ACC112 (cell line): ENCODE measurements at regions not wholly inside any gene's neighbourhood (a gene's known extent, or its start where the extent isn't known, plus 50 kb on each side); places are given as distances from the start of the nearest gene placed in this dataset.

ENCODE experiments used
- H2AFZ ChIP-seq: fragments of 200-600 bp; sonication (generic); one replicate; pipeline ENCODE4 v1.6.0; 2017; ENCODE audit warnings: antibody characterized with exemption, low read length; ENCODE audit not compliant: unreplicated experiment
- H3K27ac ChIP-seq: fragments of 200-600 bp; sonication (generic); 2 replicates; pipeline ENCODE4 v1.5.1; 2014; ENCODE audit warnings: low read depth, mild to moderate bottlenecking, antibody characterized with exemption, low read length, moderate library complexity
- H3K27me3 ChIP-seq: fragments of 200-600 bp; sonication (generic); 2 replicates; pipeline ENCODE4 v1.6.1; 2014; ENCODE audit warnings: mild to moderate bottlenecking, antibody characterized with exemption, low read length, moderate library complexity, mixed read lengths; ENCODE audit not compliant: insufficient read depth
- H3K36me3 ChIP-seq: fragments of 200-600 bp; sonication (generic); 2 replicates; pipeline ENCODE4 v1.6.1; 2016; ENCODE audit warnings: mild to moderate bottlenecking, antibody characterized with exemption, low read length, moderate library complexity, mixed read lengths; ENCODE audit not compliant: insufficient read depth
- H3K4me1 ChIP-seq: fragments of 200-600 bp; sonication (generic); one replicate; pipeline ENCODE4 v1.6.1; 2016; ENCODE audit warnings: low read length, mixed read lengths; ENCODE audit not compliant: insufficient read depth, unreplicated experiment, control insufficient read depth
- H3K4me3 ChIP-seq: fragments of 200-600 bp; sonication (generic); 2 replicates; pipeline ENCODE4 v1.5.1; 2014; ENCODE audit warnings: mild to moderate bottlenecking, low read depth, low read length
- H3K79me2 ChIP-seq: fragments of 200-600 bp; sonication (generic); one replicate; pipeline ENCODE4 v1.6.0; 2016; ENCODE audit warnings: low read length; ENCODE audit not compliant: control insufficient read depth, unreplicated experiment, insufficient read depth

DNA sequence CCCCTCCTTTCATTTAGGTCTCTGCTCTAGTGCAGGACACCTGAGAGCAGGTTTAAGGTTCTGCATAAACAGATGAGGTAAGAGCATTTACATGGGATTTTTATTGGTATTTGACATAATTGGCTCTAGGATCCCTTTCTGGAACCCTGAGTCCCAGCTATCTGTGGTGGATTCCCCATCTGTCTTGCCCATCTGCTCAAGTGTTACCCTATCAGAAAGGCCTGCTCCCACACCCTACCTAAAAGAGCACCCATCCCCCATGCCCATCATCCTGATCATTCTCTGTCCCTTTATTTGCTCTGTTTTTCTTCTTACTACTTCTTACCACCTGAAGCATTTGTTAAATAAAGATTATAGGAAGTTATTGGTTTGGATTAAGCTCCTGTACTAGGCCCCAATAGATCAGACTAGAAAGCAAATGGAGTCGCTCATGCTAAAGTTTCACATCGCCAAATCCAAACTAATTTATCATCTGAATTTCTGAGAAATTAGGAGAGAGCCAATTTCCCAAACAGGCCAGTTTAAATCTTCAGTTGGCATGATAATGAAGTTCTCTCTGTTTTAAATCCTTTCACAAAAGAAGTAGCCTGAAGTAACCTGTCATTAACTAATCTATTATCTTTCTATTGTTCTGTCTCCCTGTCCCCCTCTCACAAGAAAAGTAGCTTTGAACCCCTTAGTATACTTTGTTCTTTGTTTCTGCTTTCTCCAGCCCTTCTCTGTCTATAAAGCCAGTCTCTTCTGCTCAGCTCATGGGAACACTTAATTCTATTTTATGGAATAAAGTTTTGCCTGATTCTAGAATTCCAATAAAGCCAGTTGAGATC is 178.6 kb downstream of the ZNF674 start:
- no peaks in the 10 kb centered on the region for H3K4me1 ChIP-seq
- no peak overlapping the region for H2AFZ ChIP-seq
- H3K79me2 ChIP-seq, result no peaks in the 10 kb centered on the region
- H3K4me3 ChIP-seq, result no peak overlapping the region
- no peaks in the 10 kb centered on the region for H3K36me3 ChIP-seq
- no peaks in the 10 kb centered on the region for H3K27me3 ChIP-seq
- H3K27ac ChIP-seq, result no peak overlapping the region

GRCh38 chrX:46354481-46354880 is 190.7 kb downstream of the ZNF674 start:
- H3K79me2 ChIP-seq, result no peaks in the 10 kb centered on the region
- no peaks in the 10 kb centered on the region for H3K4me1 ChIP-seq
- H3K4me3 ChIP-seq, result no peak overlapping the region
- no peaks in the 10 kb centered on the region for H3K27me3 ChIP-seq
- H3K36me3 ChIP-seq, result no peaks in the 10 kb centered on the region
- H2AFZ ChIP-seq, result no peak overlapping the region
- no peak overlapping the region for H3K27ac ChIP-seq

GRCh38 chrX:46341767-46342322 is 203.4 kb downstream of the ZNF674 start:
- Histone ChIP-seq H3K27ac (no peak overlapping the region), H3K27me3 (no peaks in the 10 kb centered on the region), H3K4me1 (no peaks in the 10 kb centered on the region), H3K4me3 (no peak overlapping the region), H2AFZ (no peak overlapping the region), H3K79me2 (no peaks in the 10 kb centered on the region), H3K36me3 (no peaks in the 10 kb centered on the region)

GRCh38 chrX:46340696-46341095 is 204.5 kb downstream of the ZNF674 start:
- no peak overlapping the region for H2AFZ ChIP-seq
- no peak overlapping the region for H3K4me3 ChIP-seq
- H3K4me1 ChIP-seq, result no peaks in the 10 kb centered on the region
- no peaks in the 10 kb centered on the region for H3K79me2 ChIP-seq
- H3K27ac ChIP-seq, result no peak overlapping the region
- no peaks in the 10 kb centered on the region for H3K36me3 ChIP-seq
- no peaks in the 10 kb centered on the region for H3K27me3 ChIP-seq

DNA sequence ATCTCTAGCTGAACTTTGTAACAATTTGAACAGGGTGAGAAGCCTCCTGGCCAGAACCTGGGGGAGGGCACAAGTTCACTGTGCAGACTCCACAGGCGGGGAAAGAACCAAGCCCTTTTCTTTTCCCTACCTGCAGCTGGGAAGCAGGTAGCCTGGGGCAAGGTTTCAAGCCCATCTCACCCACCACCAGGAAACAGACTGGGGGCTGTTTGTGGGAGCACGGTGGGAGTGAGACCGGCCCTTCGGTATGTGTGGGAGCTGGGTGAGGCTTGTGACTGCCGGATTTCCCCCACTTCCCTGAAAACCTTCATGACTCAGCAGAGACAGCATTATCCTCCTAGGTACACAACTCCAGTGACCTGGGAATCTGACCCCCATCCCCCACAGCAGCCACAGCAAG is 211.7 kb downstream of the ZNF674 start:
- Histone ChIP-seq H3K79me2 (no peaks in the 10 kb centered on the region), H3K27me3 (no peaks in the 10 kb centered on the region), H3K27ac (no peak overlapping the region), H3K36me3 (no peaks in the 10 kb centered on the region), H3K4me1 (no peaks in the 10 kb centered on the region), H3K4me3 (no peak overlapping the region), H2AFZ (no peak overlapping the region)

- Histone ChIP-seq H3K27ac (no peak overlapping the region), H3K4me1 (peaks cover 22% of the 10 kb centered on the region), H3K4me3 (no peak overlapping the region), H2AFZ (no peak overlapping the region), H3K36me3 (no peaks in the 10 kb centered on the region), H3K27me3 (no peaks in the 10 kb centered on the region), H3K79me2 (no peaks in the 10 kb centered on the region)
Observed at GRCh38 chrX:46330981-46331380, 214.2 kb downstream of the ZNF674 start.

DNA sequence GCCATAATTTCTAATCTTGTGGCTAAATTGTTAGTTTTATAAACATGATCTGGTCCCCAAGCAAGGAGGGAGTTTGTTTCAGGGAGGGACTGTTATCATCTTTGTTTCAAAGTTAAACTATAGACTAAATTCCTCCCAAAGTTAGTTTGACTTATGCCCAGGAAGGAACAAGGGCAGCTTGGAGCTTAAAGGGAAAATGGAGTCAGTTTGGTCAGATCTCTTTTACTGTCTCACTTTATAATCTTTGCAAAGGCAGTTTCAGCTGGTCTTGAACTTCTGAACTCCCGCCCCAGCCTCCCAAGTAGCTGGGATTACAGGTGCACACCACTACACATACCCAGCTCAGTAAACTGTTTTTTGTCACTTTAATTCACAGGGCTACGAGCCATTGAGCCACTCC is 214.7 kb downstream of the ZNF674 start:
- H3K79me2 ChIP-seq, result no peaks in the 10 kb centered on the region
- no peak overlapping the region for H3K27ac ChIP-seq
- peaks cover 26% of the 10 kb centered on the region for H3K4me1 ChIP-seq
- H3K36me3 ChIP-seq, result no peaks in the 10 kb centered on the region
- no peak overlapping the region for H2AFZ ChIP-seq
- H3K27me3 ChIP-seq, result no peaks in the 10 kb centered on the region
- H3K4me3 ChIP-seq, result no peak overlapping the region

DNA sequence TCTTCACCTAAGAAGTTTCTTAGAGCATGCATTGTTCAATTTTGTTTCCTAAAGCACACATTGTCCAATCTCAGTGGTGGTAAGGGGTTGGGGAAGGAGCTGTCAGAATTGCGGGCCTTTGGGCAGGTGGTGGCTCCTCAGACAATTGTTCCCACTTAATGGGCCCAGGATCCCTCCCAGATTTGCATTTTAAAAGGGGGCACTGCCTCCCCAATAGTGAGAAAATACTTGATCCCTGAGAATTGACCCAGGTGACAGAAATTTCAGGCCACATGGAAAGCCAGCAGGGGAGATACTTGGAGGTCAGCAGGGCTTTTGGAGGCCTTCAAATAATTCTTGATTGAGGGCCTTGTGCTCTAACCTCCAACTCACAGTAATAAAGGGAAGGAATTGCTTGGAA is 217.1 kb downstream of the ZNF674 start:
- H2AFZ ChIP-seq, result no peak overlapping the region
- peak overlapping the region; percentile 22; the same call in 1 of the 2 replicates for H3K27ac ChIP-seq
- H3K4me3 ChIP-seq, result no peak overlapping the region
- H3K4me1 ChIP-seq, result peaks cover 38% of the 10 kb centered on the region
- H3K36me3 ChIP-seq, result no peaks in the 10 kb centered on the region
- H3K79me2 ChIP-seq, result no peaks in the 10 kb centered on the region
- H3K27me3 ChIP-seq, result no peaks in the 10 kb centered on the region

DNA sequence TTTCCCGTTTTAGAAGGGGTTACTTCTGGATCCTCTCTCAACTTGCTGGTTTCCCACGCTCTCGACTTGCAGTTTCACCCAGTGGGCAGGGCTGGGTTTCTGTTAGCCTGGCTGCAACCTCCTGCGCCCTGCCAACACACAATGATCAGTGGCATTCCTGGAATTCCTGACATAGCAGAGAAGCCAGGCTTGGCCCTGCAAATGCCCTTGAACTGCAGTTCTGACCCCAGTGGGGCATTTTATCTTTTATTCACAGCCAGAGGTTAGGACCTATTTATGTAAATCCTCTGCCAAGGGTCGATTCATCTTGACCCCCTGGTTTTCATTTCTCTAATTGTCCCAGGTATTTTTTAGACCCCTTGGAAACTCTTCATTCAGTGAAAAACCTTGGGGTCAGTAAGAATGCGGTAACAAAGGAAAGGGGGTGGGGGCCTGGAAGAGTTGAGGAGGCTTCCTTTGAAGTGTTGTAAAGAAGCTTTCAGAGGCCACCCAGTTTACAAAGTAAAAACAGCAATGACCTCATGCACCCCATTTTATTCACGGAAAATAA is 217.6 kb downstream of the ZNF674 start:
- H3K27ac ChIP-seq, result peak overlapping the region; percentile 92
- H3K27me3 ChIP-seq, result no peaks in the 10 kb centered on the region
- H3K4me3 ChIP-seq, result peak overlapping the region; percentile 54; the same call in 1 of the 2 replicates
- peaks cover 38% of the 10 kb centered on the region for H3K4me1 ChIP-seq
- H2AFZ ChIP-seq, result no peak overlapping the region
- H3K79me2 ChIP-seq, result no peaks in the 10 kb centered on the region
- no peaks in the 10 kb centered on the region for H3K36me3 ChIP-seq

- Histone ChIP-seq H3K4me1 (peaks cover 38% of the 10 kb centered on the region), H3K27ac (peak overlapping the region; percentile 92), H3K4me3 (peak overlapping the region; percentile 40; the same call in 1 of the 2 replicates), H3K36me3 (no peaks in the 10 kb centered on the region), H3K27me3 (no peaks in the 10 kb centered on the region), H2AFZ (no peak overlapping the region), H3K79me2 (no peaks in the 10 kb centered on the region)
Observed at GRCh38 chrX:46326161-46326560, 219.1 kb downstream of the ZNF674 start.
